HepG2 (cell line): ENCODE measurements at regions not wholly inside any gene's neighbourhood (a gene's known extent, or its start where the extent isn't known, plus 50 kb on each side); places are given as distances from the start of the nearest gene placed in this dataset.

ENCODE experiments used
- ATAC-seq: fragments of 200-7000 bp; cut with Tn5 transposase; 3 replicates; pipeline ENCODE4 v1.9.1; 2020; ENCODE audit warnings: mild to moderate bottlenecking, moderate library complexity
- BruUV-seq: library from RNA; stranded (reverse); fragments of 400-500 nt; replicated peaks from 2 replicates; lab custom pipeline; 2021; lab: Mats Ljungman, UMichigan
- CTCF ChIA-PET: fragments of 300-600 bp; formaldehyde crosslinking; extraction: SDS; loops from one replicate; lab custom pipeline; 2021; ENCODE audit warnings: low total read pairs, inconsistent platforms, low intra/inter-chr PET ratio; lab: Yijun Ruan, JAX
- POLR2A ChIA-PET: fragments of 350-600 bp; sonication (Branson Sonifier 250); formaldehyde crosslinking; loops from one replicate; lab custom pipeline; 2020; ENCODE audit warnings: antibody characterized with exemption, inconsistent platforms; lab: Yijun Ruan, JAX
- DNase-seq: peaks from one replicate; pipeline ENCODE4 v3.0.0-alpha.2; 2015; ENCODE audit warnings: low spot score
- FAIRE-seq: peaks from 3 replicates; lab custom pipeline; 2011; peaks lifted over from hg19 to GRCh38; lab: Jason Lieb, UNC
- H2AFZ ChIP-seq: one replicate; pipeline ENCODE4 v1.6.1; 2011; ENCODE audit warnings: low read length, inconsistent platforms
- H3K27ac ChIP-seq: fragments of 300-600 bp; 3 replicates; pipeline ENCODE4 v1.8.0; 2011; ENCODE audit warnings: mixed run types, mild to moderate bottlenecking, mixed read lengths, low read length, inconsistent platforms; ENCODE audit not compliant: insufficient read depth; ENCODE audit errors: extremely low read length
- H3K27me3 ChIP-seq, 2 experiments: fragments of 200-600 bp in 1 of 2; 2 replicates in 1 of 2; 3 replicates in 1 of 2; pipeline versions ENCODE4 v1.6.0 to v1.8.0; 2011; ENCODE audit warnings: low read length in 2 of 2, mild to moderate bottlenecking in 2 of 2, moderate library complexity in 2 of 2, inconsistent platforms in 1 of 2; ENCODE audit not compliant: insufficient read depth in 2 of 2, control insufficient read depth in 1 of 2
- H3K36me3 ChIP-seq, 2 experiments: fragments of 200-600 bp in 1 of 2; replicated peaks in 1 of 2; 2 replicates in 1 of 2; 3 replicates in 1 of 2; pipeline versions ENCODE4 v1.5.1 to v1.8.0; 2011; ENCODE audit warnings: low read length in 2 of 2, inconsistent platforms in 1 of 2; ENCODE audit not compliant: insufficient read depth in 2 of 2, control insufficient read depth in 1 of 2
- H3K4me1 ChIP-seq: 2 replicates; pipeline ENCODE4 v1.5.1; 2012; ENCODE audit warnings: low read length, inconsistent platforms; ENCODE audit not compliant: insufficient read depth
- H3K4me2 ChIP-seq: 2 replicates; pipeline ENCODE4 v1.6.0; 2011; ENCODE audit warnings: low read depth, low read length, inconsistent platforms
- H3K4me3 ChIP-seq, 3 experiments: fragments of 200-600 bp in 1 of 3; sonication (generic), shearing (Covaris generic) in 1 of 3; replicated peaks in 1 of 3; 2 replicates each; pipeline ENCODE4 v1.5.1; 2011 to 2016; ENCODE audit warnings: low read length in 3 of 3, inconsistent platforms in 2 of 3, low read depth in 2 of 3, mild to moderate bottlenecking in 2 of 3, control low read depth in 1 of 3, mixed read lengths in 1 of 3; ENCODE audit not compliant: insufficient read depth in 1 of 3
- H3K79me2 ChIP-seq: one replicate; pipeline ENCODE4 v1.6.1; 2011; ENCODE audit warnings: low read length, inconsistent platforms; ENCODE audit not compliant: insufficient read depth
- H3K9ac ChIP-seq: 2 replicates; pipeline ENCODE4 v1.6.0; 2011; ENCODE audit warnings: mild to moderate bottlenecking, low read depth, low read length, inconsistent platforms; ENCODE audit not compliant: insufficient read depth
- H3K9me3 ChIP-seq: 2 replicates; pipeline ENCODE4 v1.5.1; 2012; ENCODE audit warnings: mild to moderate bottlenecking, low read length
- H4K20me1 ChIP-seq: 2 replicates; pipeline ENCODE4 v1.6.0; 2011; ENCODE audit warnings: inconsistent platforms, mild to moderate bottlenecking, low read length, moderate library complexity; ENCODE audit not compliant: insufficient read depth
- GABPA ChIP-seq, 2 experiments: IDR thresholded peaks; 2 replicates each; pipeline ENCODE4 v1.6.1; 2011 to 2016; ENCODE audit warnings: low read depth in 2 of 2, low read length in 1 of 2, missing biosample characterization in 1 of 2, missing genetic modification characterization in 1 of 2
- GTF3A ChIP-seq: sonication (generic); formaldehyde crosslinking; conservative IDR thresholded peaks from 2 replicates; pipeline ENCODE4 v1.4.0; 2020; ENCODE audit warnings: mild to moderate bottlenecking, missing genetic modification reagents
- ISX ChIP-seq: sonication (generic); formaldehyde crosslinking; conservative IDR thresholded peaks from 2 replicates; pipeline ENCODE4 v1.5.0; 2020; ENCODE audit warnings: missing genetic modification reagents
- MAF1 ChIP-seq: sonication (generic); formaldehyde crosslinking; IDR thresholded peaks from 2 replicates; pipeline ENCODE4 v1.5.0; 2020; ENCODE audit warnings: missing genetic modification reagents, borderline replicate concordance
- NCOA2 ChIP-seq: sonication (generic); formaldehyde crosslinking; IDR thresholded peaks from 2 replicates; pipeline ENCODE4 v1.8.0; 2022; ENCODE audit warnings: inconsistent platforms
- SMYD3 ChIP-seq: sonication (generic); formaldehyde crosslinking; IDR thresholded peaks from 2 replicates; pipeline ENCODE4 v1.8.1; 2023; ENCODE audit warnings: mild to moderate bottlenecking, missing genetic modification reagents
- ZBTB8A ChIP-seq: sonication (generic); formaldehyde crosslinking; IDR thresholded peaks from 2 replicates; pipeline ENCODE4 v1.4.0; 2020; ENCODE audit warnings: mild to moderate bottlenecking, low read depth, missing genetic modification reagents, borderline replicate concordance
- ZNF354B ChIP-seq: sonication (generic); formaldehyde crosslinking; IDR thresholded peaks from 2 replicates; pipeline ENCODE4 v1.8.0; 2022; ENCODE audit warnings: mild to moderate bottlenecking, missing genetic modification reagents
- ZNF430 ChIP-seq: sonication (generic); formaldehyde crosslinking; IDR thresholded peaks from 2 replicates; pipeline ENCODE4 v1.9.0; 2021; ENCODE audit warnings: mild to moderate bottlenecking, missing genetic modification reagents
- ZNF660 ChIP-seq: sonication (generic); formaldehyde crosslinking; IDR thresholded peaks from 2 replicates; pipeline ENCODE4 v1.5.1; 2020; ENCODE audit warnings: mild to moderate bottlenecking, low read depth, missing genetic modification reagents, borderline replicate concordance
- ZNF792 ChIP-seq: IDR thresholded peaks from 2 replicates; pipeline ENCODE4 v1.6.1; 2016
- ZNF800 ChIP-seq: sonication (generic); formaldehyde crosslinking; IDR thresholded peaks from 2 replicates; pipeline ENCODE4 v1.4.0; 2020; ENCODE audit warnings: missing genetic modification reagents
- WGBS: methylation state at CpG from one replicate; pipeline ENCODE4 v1.1.6; 2017; ENCODE audit warnings: low lambda C conversion rate; 5-methylcytosine and 5-hydroxymethylcytosine counted together
- in situ Hi-C: cut with HindIII; loops from 2 replicates; pipeline ENCODE4 v1.10.0; 2017; ENCODE audit warnings: low pct_unique_long_range_greater_than_20kb; ENCODE audit not compliant: extremely low pct_ligation_motif_present
- intact Hi-C: fragments of 100-400 bp; cut with micrococcal nuclease; formaldehyde crosslinking; loops from one replicate; pipeline ENCODE4 v1.10.0; 2022; ENCODE audit not compliant: unreplicated experiment
- TF ChIP-seq, protein P1 (sequence below): sonication (generic); formaldehyde crosslinking; IDR thresholded peaks from 2 replicates; pipeline ENCODE4 v1.4.0; 2020; ENCODE audit warnings: low read depth, missing genetic modification reagents
- TF ChIP-seq, protein P2 (sequence below): sonication (generic); formaldehyde crosslinking; IDR thresholded peaks from 2 replicates; pipeline ENCODE4 v1.5.1; 2020; ENCODE audit warnings: missing genetic modification reagents, mild to moderate bottlenecking, borderline replicate concordance
- TF ChIP-seq, protein P3 (sequence below): sonication (generic); formaldehyde crosslinking; conservative IDR thresholded peaks from 2 replicates; pipeline ENCODE4 v1.4.0; 2020; ENCODE audit warnings: missing genetic modification reagents

GRCh38 chr7:46754140-46754720 is 827.7 kb downstream of the TNS3 start:
- ChIA-PET POLR2A (no interaction called here), CTCF (no interaction called here)
- no TSS peak for BruUV-seq
- Histone ChIP-seq H3K4me2 (no peak overlapping the region), H4K20me1 (no peaks in the 10 kb centered on the region), H3K4me1 (no peaks in the 10 kb centered on the region), H3K9me3 (no peaks in the 10 kb centered on the region), H2AFZ (no peak overlapping the region), H3K36me3 (no peaks in the 10 kb centered on the region), H3K27ac (no peak overlapping the region), H3K4me3 (no peak overlapping the region), H3K79me2 (no peaks in the 10 kb centered on the region), H3K9ac (no peak overlapping the region), H3K27me3 (no peaks in the 10 kb centered on the region)
- FAIRE-seq (no peak), ATAC-seq (no peak), DNase-seq (no peak)
- in situ Hi-C loops (no loop called here), intact Hi-C loops (no loop called here)
- 6% methylated on average over 2 of the region's 2 CpGs for WGBS
- no peak for TF ChIP-seq NCOA2 (CRISPR knock-in tag)
- TF ChIP-seq, protein P1, sequence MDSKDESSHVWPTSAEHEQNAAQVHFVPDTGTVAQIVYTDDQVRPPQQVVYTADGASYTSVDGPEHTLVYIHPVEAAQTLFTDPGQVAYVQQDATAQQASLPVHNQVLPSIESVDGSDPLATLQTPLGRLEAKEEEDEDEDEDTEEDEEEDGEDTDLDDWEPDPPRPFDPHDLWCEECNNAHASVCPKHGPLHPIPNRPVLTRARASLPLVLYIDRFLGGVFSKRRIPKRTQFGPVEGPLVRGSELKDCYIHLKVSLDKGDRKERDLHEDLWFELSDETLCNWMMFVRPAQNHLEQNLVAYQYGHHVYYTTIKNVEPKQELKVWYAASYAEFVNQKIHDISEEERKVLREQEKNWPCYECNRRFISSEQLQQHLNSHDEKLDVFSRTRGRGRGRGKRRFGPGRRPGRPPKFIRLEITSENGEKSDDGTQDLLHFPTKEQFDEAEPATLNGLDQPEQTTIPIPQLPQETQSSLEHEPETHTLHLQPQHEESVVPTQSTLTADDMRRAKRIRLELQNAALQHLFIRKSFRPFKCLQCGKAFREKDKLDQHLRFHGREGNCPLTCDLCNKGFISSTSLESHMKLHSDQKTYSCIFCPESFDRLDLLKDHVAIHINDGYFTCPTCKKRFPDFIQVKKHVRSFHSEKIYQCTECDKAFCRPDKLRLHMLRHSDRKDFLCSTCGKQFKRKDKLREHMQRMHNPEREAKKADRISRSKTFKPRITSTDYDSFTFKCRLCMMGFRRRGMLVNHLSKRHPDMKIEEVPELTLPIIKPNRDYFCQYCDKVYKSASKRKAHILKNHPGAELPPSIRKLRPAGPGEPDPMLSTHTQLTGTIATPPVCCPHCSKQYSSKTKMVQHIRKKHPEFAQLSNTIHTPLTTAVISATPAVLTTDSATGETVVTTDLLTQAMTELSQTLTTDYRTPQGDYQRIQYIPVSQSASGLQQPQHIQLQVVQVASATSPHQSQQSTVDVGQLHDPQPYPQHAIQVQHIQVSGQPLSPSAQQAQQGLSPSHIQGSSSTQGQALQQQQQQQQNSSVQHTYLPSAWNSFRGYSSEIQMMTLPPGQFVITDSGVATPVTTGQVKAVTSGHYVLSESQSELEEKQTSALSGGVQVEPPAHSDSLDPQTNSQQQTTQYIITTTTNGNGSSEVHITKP (CRISPR knock-in tag): no peak
- no peak for TF ChIP-seq ZBTB8A
- TF ChIP-seq ZNF660: no peak
- TF ChIP-seq ISX (CRISPR knock-in tag): no peak
- TF ChIP-seq, protein P2, sequence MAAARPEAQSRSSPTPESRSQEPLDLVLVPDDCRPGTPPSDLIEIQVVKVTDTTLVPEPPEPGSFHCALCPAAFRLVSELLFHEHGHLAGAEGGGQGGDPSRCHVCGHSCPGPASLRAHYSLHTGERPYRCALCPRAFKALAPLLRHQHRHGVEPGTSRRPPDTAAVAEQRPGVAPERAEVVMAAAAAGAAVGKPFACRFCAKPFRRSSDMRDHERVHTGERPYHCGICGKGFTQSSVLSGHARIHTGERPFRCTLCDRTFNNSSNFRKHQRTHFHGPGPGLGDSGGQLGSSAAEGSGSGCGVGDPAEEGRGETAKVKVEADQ (CRISPR knock-in tag): no peak
- TF ChIP-seq, protein P3, sequence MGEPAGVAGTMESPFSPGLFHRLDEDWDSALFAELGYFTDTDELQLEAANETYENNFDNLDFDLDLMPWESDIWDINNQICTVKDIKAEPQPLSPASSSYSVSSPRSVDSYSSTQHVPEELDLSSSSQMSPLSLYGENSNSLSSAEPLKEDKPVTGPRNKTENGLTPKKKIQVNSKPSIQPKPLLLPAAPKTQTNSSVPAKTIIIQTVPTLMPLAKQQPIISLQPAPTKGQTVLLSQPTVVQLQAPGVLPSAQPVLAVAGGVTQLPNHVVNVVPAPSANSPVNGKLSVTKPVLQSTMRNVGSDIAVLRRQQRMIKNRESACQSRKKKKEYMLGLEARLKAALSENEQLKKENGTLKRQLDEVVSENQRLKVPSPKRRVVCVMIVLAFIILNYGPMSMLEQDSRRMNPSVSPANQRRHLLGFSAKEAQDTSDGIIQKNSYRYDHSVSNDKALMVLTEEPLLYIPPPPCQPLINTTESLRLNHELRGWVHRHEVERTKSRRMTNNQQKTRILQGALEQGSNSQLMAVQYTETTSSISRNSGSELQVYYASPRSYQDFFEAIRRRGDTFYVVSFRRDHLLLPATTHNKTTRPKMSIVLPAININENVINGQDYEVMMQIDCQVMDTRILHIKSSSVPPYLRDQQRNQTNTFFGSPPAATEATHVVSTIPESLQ: no peak
- TF ChIP-seq ZNF354B: no peak
- no peak for TF ChIP-seq MAF1 (CRISPR knock-in tag)
- no peak for TF ChIP-seq SMYD3 (CRISPR knock-in tag)
- TF ChIP-seq GTF3A (CRISPR knock-in tag): no peak
- no peak for TF ChIP-seq ZNF430 (CRISPR knock-in tag)
- no peak for TF ChIP-seq ZNF800 (CRISPR knock-in tag)
- no peak for TF ChIP-seq ZNF792 (CRISPR knock-in tag)
- TF ChIP-seq GABPA (IDR thresholded peaks at IDR 0.05; ENCODE audit: low read depth, low read length): no peak
- no peak for TF ChIP-seq GABPA (CRISPR knock-in tag; IDR thresholded peaks at IDR 0.05; ENCODE audit: low read depth)
